Lung (tissue), 11 donors: ENCODE measurements at regions not wholly inside any gene's neighbourhood (a gene's known extent, or its start where the extent isn't known, plus 50 kb on each side); places are given as distances from the start of the nearest gene placed in this dataset.
"Not testable (repeated sequence)": the region's sequence is repeated elsewhere in the genome, so short reads cannot be mapped to it uniquely, and the experiment has no call there.

Experiments used
- ATAC-seq: fragments of 200-7000 bp; cut with Tn5 transposase; one replicate; pipeline ENCODE4 v1.9.1; 2020; ENCODE audit warnings: moderate number of reproducible peaks; ENCODE audit not compliant: insufficient read depth, low FRiP score
- DNase-seq, 3 donors: peaks; one replicate each; pipeline ENCODE4 v3.0.0-alpha.2; 2013 to 2017
- H3K27ac ChIP-seq, 2 donors: one replicate each; pipeline ENCODE4 v1.5.1; 2013; ENCODE audit warnings: mild to moderate bottlenecking in 2 of 2, moderate library complexity in 2 of 2, control low read depth in 1 of 2, inconsistent platforms in 1 of 2, low read depth in 1 of 2, low read length in 1 of 2
- H3K27me3 ChIP-seq, 3 donors: one replicate each; pipeline ENCODE4 v1.5.1; 2013; ENCODE audit warnings: low read length in 2 of 3; ENCODE audit not compliant: control insufficient read depth in 3 of 3, insufficient read depth in 3 of 3
- H3K36me3 ChIP-seq, 4 donors: one replicate each; pipeline ENCODE4 v1.5.1; 2013; ENCODE audit warnings: low read length in 4 of 4, mild to moderate bottlenecking in 1 of 4, moderate library complexity in 1 of 4; ENCODE audit not compliant: control insufficient read depth in 4 of 4, insufficient read depth in 4 of 4
- H3K4me1 ChIP-seq, 5 donors: one replicate each; pipeline ENCODE4 v1.5.1; 2013; ENCODE audit warnings: low read length in 5 of 5, mild to moderate bottlenecking in 2 of 5, moderate library complexity in 1 of 5; ENCODE audit not compliant: control insufficient read depth in 5 of 5, insufficient read depth in 5 of 5
- H3K4me3 ChIP-seq: one replicate; pipeline ENCODE4 v1.5.1; 2013; ENCODE audit warnings: mild to moderate bottlenecking, control low read depth, moderate library complexity
- H3K9ac ChIP-seq, 2 donors: one replicate each; pipeline ENCODE4 v1.5.1; 2013; ENCODE audit warnings: low read length in 2 of 2, control low read depth in 1 of 2; ENCODE audit not compliant: insufficient read depth in 1 of 2
- H3K9me3 ChIP-seq, 4 donors: one replicate each; pipeline ENCODE4 v1.5.1; 2013; ENCODE audit warnings: low read length in 3 of 4, mild to moderate bottlenecking in 1 of 4, moderate library complexity in 1 of 4; ENCODE audit not compliant: control insufficient read depth in 4 of 4, insufficient read depth in 3 of 4
- CTCF ChIP-seq: IDR thresholded peaks from 2 replicates; pipeline ENCODE4 v1.5.1; 2012; ENCODE audit warnings: mild to moderate bottlenecking; ENCODE audit errors: control extremely low read depth, extremely low read depth
- WGBS, 2 donors: extraction: QIAGEN DNeasy Blood & Tissue Kit; methylation state at CpG; one replicate each; pipeline ENCODE4 v1.1.7; 2013; 5-methylcytosine and 5-hydroxymethylcytosine counted together
- donor health status: control.
- donor health status: control.
- donor health status: Bipolar disorder and iron deficiency.
- donor health status: healthy.
- donor health status: DM: yes; HTN: yes; CAD: no.

- not testable (repeated sequence) for H3K4me1 ChIP-seq, H3K27ac ChIP-seq, H3K9me3 ChIP-seq, H3K4me3 ChIP-seq, ATAC-seq, DNase-seq, H3K27me3 ChIP-seq, H3K9ac ChIP-seq, H3K36me3 ChIP-seq
- 96 to 98% methylated on average over 2 of the region's 2 CpGs for WGBS, 2 donors
Observed at GRCh38 chr3:48101301-48101650, 85.1 kb upstream of the MAP4 start.

- Histone ChIP-seq H3K9ac (no peak overlapping the region), H3K4me1 (peaks cover 0 to 5% (median under 1%) of the 10 kb centered on the region in 5 donors), H3K4me3 (no peak overlapping the region), H3K27ac (no peak overlapping the region), H3K36me3 (no peaks in the 10 kb centered on the region), H3K27me3 (no peaks in the 10 kb centered on the region), H3K9me3 (no peaks in the 10 kb centered on the region)
- ATAC-seq: no peak
- 26 to 44% methylated on average over 2 of the region's 2 CpGs for WGBS, 2 donors
- no peak for DNase-seq
- TF ChIP-seq CTCF: no peak
Observed at GRCh38 chr3:48092270-48092669, 76.1 kb upstream of the MAP4 start.

GRCh38 chr3:48090166-48090939 lies 74.1 kb upstream of the MAP4 start:
- ATAC-seq (no peak), DNase-seq (no peak)
- H3K27ac ChIP-seq: no peak overlapping the region
- H3K36me3 ChIP-seq: no peaks in the 10 kb centered on the region
- H3K9me3 ChIP-seq: no peaks in the 10 kb centered on the region
- H3K4me1 ChIP-seq: peaks cover 0 to 16% (median 8%) of the 10 kb centered on the region in 5 donors
- H3K9ac ChIP-seq: peak overlapping the region in 1 of 2 donors; percentile 23
- no peak overlapping the region for H3K4me3 ChIP-seq
- H3K27me3 ChIP-seq: no peaks in the 10 kb centered on the region
- TF ChIP-seq CTCF: no peak
- WGBS, 2 donors: 93% methylated on average over 19 of the region's 19 CpGs

- Histone ChIP-seq H3K27ac (peak overlapping the region; percentile 98 to 99), H3K27me3 (no peaks in the 10 kb centered on the region), H3K36me3 (no peaks in the 10 kb centered on the region), H3K4me3 (peak overlapping the region; percentile 90), H3K9me3 (no peaks in the 10 kb centered on the region), H3K9ac (peak overlapping the region; percentile 86 to 93), H3K4me1 (peaks cover 0 to 16% (median 8%) of the 10 kb centered on the region in 5 donors)
- DNase-seq (peak; percentile 98 to 99 (median 98)), ATAC-seq (peak; percentile 96)
- TF ChIP-seq CTCF: no peak
- 0 to 1% methylated on average over 60 to 79 of the region's 79 CpGs for WGBS, 2 donors
Observed at GRCh38 chr3:48088749-48089466, 72.7 kb upstream of the MAP4 start.
